T1000 (cell line): ENCODE measurements at regions not wholly inside any gene's neighbourhood (a gene's known extent, or its start where the extent isn't known, plus 50 kb on each side); places are given as distances from the start of the nearest gene placed in this dataset.
"Not testable (repeated sequence)": the region's sequence is repeated elsewhere in the genome, so short reads cannot be mapped to it uniquely, and the experiment has no call there.

Experiments used
- DNase-seq: peaks from one replicate; lab custom pipeline; 2025; ENCODE audit warnings: mixed read lengths; lab: John Stamatoyannopoulos, UW

- DNase-seq, result no peak
Measured at GRCh38 chr16:79895053-79895916, 294.7 kb upstream of the MAF start.

GRCh38 chr16:79893445-79893844, 292.9 kb upstream of the MAF start:
- DNase-seq, result no peak

DNA sequence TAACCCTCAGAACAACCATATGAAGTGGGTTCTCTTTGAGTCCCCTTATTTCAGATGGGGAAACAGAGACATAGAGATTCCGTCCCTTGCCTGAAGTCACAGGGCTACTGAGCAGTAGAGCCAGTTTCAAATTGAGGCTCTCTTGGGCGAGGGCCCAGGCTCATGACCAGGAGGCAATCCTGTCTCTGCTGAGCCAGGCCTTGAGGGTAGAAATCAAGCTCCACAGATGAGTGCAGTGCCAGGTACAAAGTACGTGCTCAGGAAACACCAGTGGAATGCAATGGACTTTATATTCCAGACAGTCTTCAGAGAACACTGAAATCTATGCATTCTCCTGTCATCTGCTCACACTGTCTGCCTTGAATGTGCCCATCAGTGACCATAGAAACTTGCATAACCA, 291.7 kb upstream of the MAF start:
- DNase-seq, result no peak

DNA sequence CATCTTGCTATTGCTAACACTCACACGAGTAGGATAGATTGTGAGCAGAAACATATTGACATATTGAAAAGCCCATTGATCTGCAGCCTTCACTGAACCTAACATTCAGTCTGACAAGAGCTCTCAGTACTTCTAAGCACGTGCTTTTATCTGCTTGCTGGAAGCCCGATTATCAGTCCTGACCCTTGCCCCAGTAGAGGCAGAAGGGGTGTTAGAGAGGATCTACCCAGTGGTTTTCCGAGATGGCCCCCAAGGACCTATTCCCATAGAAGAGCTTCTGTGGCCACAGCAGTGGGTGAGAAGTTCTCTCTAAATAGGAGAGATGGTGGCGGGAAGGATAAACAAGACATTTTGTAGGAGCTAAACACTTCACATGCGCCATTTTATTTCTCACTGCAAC, 290.9 kb upstream of the MAF start:
- DNase-seq, result no peak

GRCh38 chr16:79887541-79888540, 287.3 kb upstream of the MAF start:
- DNase-seq, result no peak

DNA sequence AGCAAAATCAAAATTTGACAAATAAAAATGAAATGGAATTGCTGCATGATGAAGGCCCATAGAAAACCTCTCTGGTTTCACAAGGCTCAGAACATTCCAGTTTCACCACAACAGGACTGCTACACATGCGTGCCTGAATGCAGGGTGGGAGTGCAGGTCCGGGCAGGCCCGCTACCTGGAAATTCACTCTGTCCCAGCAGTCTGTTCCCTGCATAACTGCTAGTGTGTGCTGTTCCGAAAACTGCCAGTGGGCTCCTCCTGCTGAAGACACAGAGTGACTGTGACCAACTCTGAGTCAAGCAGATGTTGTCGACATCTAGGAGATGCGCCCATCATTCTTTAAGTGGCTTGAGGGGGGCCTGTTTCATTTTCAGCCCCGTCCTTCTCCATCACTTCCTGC, 284.8 kb upstream of the MAF start:
- DNase-seq, result no peak

DNA sequence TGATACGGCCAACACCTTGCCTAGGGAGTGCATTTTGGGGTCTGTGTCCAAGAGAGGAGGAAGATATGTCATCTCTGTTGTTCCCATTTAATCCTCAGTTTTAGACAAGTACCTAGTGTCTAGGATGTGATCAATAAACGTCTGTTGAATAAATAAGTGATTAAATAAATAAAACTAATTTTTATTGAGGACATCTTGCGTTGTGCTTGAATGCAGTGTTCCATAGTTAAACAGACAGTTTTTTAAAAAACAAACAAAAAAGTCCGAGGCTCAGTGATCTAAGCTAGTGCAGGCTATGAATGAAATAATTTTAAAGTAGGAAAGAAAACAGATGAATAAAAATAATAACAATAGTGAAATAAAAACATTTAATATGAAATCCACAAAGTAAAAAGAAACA, 283.0 kb upstream of the MAF start:
- no peak for DNase-seq

- no peak for DNase-seq
Measured at GRCh38 chr16:79882340-79883005, 281.9 kb upstream of the MAF start.

DNA sequence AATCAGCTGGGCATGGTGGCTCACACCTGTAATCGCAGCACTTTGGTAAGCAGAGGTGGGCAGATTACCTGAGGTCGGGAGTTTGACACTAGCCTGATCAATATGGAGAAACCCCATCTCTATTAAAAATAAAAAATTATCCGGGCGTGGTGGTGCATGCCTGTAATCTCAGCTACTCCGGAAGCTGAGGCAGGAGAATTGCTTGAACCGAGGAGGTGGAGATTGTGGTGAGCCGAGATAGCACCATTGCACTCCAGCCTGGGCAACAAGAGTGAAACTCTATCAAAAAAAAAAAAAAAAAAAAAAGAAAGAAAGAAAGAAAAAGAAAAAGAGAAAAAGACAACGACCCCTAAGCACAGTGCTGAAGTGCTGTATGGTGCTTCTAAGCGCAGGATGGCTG, 280.6 kb upstream of the MAF start:
- not testable (repeated sequence) for DNase-seq

DNA sequence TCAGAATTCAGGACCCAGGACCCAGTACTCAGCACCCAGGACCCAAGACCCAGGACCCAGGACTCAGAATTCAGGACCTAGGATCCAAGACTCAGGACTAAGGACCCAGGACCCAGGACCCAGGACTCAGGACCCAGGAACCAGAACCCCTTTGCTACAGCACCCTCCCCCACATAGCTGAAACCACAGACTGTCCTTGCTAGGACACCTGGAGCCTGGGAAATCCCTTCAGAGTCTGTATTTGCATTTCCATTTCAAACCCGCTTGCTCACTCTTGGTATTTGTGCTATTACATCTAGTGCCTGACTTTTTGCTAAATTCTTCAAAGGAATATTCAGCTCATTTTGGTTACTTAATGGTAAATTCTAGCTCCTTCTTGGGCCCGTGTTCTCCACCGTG, 275.8 kb upstream of the MAF start:
- DNase-seq, result no peak

- no peak for DNase-seq
Measured at GRCh38 chr16:79874391-79874790, 273.9 kb upstream of the MAF start.

- DNase-seq, result no peak
Measured at GRCh38 chr16:79873825-79874224, 273.3 kb upstream of the MAF start.

GRCh38 chr16:79871906-79872305, 271.4 kb upstream of the MAF start:
- no peak for DNase-seq

DNA sequence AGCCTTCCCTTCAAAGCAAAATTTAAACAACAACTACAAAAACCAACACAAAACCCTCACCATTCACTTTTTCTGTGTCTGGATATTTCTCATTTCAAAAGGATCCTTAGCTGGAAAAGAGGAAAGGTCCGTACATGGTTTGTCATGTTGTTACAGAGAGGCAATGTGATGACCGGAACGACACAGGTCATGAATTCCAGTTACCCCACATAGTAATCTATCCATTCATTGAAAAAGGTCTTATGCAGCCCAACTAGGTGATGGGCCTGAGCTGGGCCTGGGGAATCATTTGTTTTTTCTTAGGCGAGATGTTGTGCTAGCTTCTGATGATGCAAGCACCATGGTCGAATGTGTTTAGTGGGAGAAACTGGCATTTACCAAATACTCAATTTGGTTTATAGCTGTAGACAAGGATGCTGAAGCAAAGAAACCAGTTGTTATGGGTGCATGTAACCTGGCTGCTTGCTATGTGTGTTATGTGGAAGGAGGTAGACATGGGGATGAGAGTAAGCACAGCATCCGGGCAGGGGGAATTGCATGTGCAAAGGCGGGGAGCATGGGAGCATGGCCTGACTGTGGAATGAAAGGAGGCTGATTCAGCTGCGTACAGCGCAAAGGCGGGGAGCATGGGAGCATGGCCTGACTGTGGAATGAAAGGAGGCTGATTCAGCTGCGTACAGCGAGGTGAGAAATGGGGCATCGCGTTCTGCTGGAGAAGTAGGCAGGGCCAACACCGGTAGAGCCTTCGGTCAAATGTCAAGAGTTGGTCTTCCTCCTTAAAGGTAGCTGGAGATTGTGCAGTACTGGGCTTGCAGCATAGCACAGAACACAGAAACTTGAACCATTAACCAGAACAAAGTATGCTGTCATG, 269.7 kb upstream of the MAF start:
- no peak for DNase-seq

- no peak for DNase-seq
Measured at GRCh38 chr16:79869304-79870015, 268.9 kb upstream of the MAF start.

GRCh38 chr16:79868841-79869240, 268.3 kb upstream of the MAF start:
- no peak for DNase-seq

GRCh38 chr16:79867425-79867997, 267.0 kb upstream of the MAF start:
- DNase-seq, result no peak

- no peak for DNase-seq
Measured at GRCh38 chr16:79865918-79866317, 265.4 kb upstream of the MAF start.

DNA sequence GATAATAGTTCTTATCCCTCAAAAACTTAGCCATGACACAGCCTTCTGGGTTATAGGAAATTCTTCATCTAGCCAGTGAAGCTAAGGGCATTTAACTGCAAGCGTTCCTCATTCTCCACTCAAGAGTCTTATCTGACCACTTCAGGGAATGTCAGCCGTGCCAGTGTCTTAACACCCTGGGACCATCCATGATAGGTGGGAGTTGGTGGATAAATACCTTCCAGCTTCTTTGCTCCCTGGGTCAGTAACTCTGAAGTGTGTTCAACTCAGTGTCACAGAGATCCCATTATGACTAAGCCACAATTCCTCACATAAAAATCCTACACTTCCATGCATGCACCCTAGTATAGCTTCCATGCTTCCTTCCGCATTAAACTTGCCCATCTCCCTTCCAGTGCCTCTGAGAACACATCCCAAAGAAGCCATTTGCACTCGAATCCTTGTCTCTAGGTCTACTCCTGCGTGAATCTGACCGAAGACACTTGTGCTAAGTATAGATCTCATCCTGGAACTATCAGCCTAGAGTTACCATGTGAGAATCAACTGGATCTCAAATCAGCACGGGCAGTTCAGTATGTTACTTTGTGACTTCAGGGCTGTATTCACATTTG, 264.3 kb upstream of the MAF start:
- DNase-seq, result no peak
